D721Med (cell line): ENCODE measurements at regions not wholly inside any gene's neighbourhood (a gene's known extent, or its start where the extent isn't known, plus 50 kb on each side); places are given as distances from the start of the nearest gene placed in this dataset.
"Not testable (repeated sequence)": the region's sequence is repeated elsewhere in the genome, so short reads cannot be mapped to it uniquely, and the experiment has no call there.

Experiments used
- DNase-seq: peaks from one replicate; pipeline ENCODE4 v3.0.0; 2011; ENCODE audit warnings: low spot score; ENCODE audit not compliant: insufficient read length
- FAIRE-seq: peaks from 2 replicates; lab custom pipeline; 2011; peaks lifted over from hg19 to GRCh38; lab: Jason Lieb, UNC
- CTCF ChIP-seq: IDR thresholded peaks from 2 replicates; pipeline ENCODE4 v1.5.1; 2012; ENCODE audit warnings: mild to moderate bottlenecking, control low read depth; ENCODE audit not compliant: insufficient read depth; ENCODE audit errors: missing control alignments

DNA sequence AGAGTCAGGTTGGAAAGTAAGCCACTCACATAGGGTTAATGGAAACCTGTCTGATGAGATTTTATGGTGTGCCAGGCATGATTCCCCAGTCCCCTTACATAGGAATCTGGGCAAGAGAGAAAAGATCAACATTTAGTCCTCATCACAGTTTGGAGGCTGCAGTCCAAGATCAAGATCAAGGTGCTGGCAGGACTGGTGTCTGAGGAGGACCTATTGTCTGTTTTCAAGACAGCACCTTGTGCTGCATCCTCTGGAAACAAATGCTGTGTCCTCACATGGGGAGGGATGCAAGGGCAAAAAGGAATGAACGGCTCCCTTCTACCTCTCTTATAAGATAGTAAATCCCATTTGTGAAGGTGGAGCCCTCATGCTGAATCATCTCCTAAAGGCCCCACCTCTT, 244.8 kb upstream of the GALNT17 start:
- DNase-seq: no peak
- FAIRE-seq: no peak
- TF ChIP-seq CTCF: no peak

DNA sequence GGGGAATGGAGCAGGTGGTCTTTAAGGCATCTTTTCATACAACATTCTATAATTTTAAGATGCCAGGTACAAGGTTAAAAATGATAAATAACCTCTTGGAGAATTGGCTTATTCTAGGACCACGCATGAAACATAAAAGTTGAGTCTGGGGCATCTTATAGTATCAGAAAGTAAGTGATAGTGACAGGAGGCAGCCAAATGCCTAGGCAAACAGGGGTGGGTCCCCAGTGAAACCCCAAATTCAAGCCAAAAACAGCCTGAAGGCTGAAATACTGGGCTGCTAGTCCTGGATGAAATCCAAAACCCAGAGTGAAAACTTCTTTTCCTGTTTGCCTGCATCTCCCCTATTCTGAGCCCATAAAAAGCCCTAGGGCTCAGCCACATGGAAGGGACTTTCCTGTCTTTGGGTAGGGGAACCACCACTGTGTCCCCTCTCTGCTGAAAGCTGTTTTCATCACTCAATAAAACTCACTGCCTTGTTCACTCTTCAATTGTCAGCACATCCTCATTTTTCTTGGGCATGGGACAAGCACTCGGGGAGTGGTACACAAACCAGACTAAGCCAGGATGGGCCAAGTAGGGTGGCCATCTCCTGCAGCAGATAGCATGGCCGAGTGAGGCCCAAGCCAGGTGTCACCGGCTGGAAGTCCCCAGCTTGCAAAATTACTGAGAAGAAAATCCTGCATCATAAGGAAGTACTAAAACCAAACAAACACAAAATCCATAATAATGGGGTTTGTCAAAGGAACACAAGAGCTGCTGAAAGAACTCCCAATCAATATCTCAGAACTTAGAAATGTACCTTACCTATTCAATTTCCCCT, 241.6 kb upstream of the GALNT17 start:
- DNase-seq (no peak), FAIRE-seq (no peak)
- TF ChIP-seq CTCF: no peak

GRCh38 chr7:70893422-70893821, 238.5 kb upstream of the GALNT17 start:
- FAIRE-seq (no peak), DNase-seq (no peak)
- no peak for TF ChIP-seq CTCF

DNA sequence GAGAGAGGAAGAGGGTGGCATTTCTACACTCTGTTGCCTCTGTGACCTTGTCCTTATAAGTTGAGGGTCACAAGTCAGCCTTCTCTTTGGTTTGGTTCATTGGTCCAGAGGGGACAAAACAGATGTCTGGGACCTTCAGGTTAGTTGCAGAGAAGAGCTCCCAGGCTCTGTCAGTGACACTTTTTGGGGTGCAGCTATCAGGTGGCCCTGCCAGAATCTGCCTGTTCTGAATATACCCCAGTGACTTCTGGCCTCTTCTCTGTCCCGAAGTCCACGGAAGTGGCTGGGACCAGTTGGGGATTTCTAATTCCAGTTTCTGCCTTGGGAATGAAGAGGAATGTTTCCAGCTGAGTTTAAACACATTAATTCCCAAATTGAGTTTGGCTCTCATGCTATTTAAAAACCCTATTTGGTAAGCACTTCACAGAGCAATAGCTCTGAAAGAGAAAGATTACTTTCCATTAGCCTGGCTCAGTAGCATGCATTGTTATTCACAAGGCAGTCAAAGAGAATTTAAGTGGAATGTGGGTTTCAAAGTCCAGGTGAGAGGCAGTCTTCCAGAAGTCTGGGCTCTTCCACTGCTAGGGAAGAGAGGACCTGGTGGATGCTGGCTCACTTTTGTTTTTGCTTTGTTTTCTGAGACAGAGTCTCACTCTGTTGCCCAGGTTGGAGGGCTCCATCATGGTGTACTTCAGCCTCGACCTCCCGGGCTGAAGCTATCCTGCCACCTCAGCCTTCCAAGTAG, 237.8 kb upstream of the GALNT17 start:
- no peak for DNase-seq
- FAIRE-seq: no peak
- no peak for TF ChIP-seq CTCF

DNA sequence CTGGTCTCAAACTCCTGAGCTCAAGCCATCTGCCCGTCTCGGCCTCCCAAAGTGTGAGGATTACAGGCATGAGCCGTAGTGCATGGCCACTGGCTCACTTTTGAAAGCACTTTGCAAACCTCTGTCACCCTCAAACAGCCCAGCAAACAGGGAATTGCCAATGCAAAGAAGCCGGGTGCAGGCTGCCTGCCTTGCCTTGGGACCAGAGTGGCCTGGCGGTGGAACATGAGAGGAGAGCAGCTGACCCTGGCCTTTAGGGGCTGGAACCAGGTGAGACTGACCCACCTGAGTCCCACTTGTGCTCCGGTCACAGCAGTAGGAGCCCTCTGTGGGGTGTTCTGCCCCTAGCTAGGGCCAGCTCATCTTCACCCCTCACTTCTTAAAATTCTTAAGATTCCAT, 237.1 kb upstream of the GALNT17 start:
- FAIRE-seq: no peak
- no peak for TF ChIP-seq CTCF
- DNase-seq: no peak

GRCh38 chr7:70895337-70896200, 236.4 kb upstream of the GALNT17 start:
- FAIRE-seq, DNase-seq: not testable (repeated sequence)
